GM18909 (cell line): ENCODE measurements at regions not wholly inside any gene's neighbourhood (a gene's known extent, or its start where the extent isn't known, plus 50 kb on each side); places are given as distances from the start of the nearest gene placed in this dataset.
A peak's percentile ranks its signal among the peaks of the same experiment; 100 is the strongest.
"Not testable (repeated sequence)": the region's sequence is repeated elsewhere in the genome, so short reads cannot be mapped to it uniquely, and the experiment has no call there.

Experiments
- ATAC-seq: cut with Tn5 transposase; IDR thresholded peaks from one replicate; pipeline ENCODE4 v1.9.1; 2021; ENCODE audit warnings: mild to moderate bottlenecking; ENCODE audit not compliant: unreplicated experiment, poor library complexity

- no peak for ATAC-seq
Observed at GRCh38 chr6:140544431-140544830, 1170.0 kb upstream of the CITED2 start.

GRCh38 chr6:140542863-140543262, 1168.4 kb upstream of the CITED2 start:
- no peak for ATAC-seq

GRCh38 chr6:140541288-140541687, 1166.8 kb upstream of the CITED2 start:
- ATAC-seq = no peak

- no peak for ATAC-seq
Observed at GRCh38 chr6:140540743-140541142, 1166.3 kb upstream of the CITED2 start.

- ATAC-seq = no peak
Observed at GRCh38 chr6:140538926-140539325, 1164.5 kb upstream of the CITED2 start.

- no peak for ATAC-seq
Observed at GRCh38 chr6:140537834-140538705, 1163.6 kb upstream of the CITED2 start.

GRCh38 chr6:140537211-140537610, 1162.8 kb upstream of the CITED2 start:
- ATAC-seq = no peak

GRCh38 chr6:140535511-140535910, 1161.1 kb upstream of the CITED2 start:
- no peak for ATAC-seq

GRCh38 chr6:140533526-140533925, 1159.1 kb upstream of the CITED2 start:
- no peak for ATAC-seq

GRCh38 chr6:140504776-140505175, 1130.3 kb upstream of the CITED2 start:
- ATAC-seq = no peak

- ATAC-seq = no peak
Observed at GRCh38 chr6:140500849-140501248, 1126.4 kb upstream of the CITED2 start.

GRCh38 chr6:140499607-140500006, 1125.2 kb upstream of the CITED2 start:
- ATAC-seq = no peak

- ATAC-seq = no peak
Observed at GRCh38 chr6:140494321-140495108, 1120.1 kb upstream of the CITED2 start.

GRCh38 chr6:140493470-140493869, 1119.0 kb upstream of the CITED2 start:
- not testable (repeated sequence) for ATAC-seq

- no peak for ATAC-seq
Observed at GRCh38 chr6:140490081-140490480, 1115.6 kb upstream of the CITED2 start.

GRCh38 chr6:140487586-140487985, 1113.1 kb upstream of the CITED2 start:
- ATAC-seq = no peak

- ATAC-seq = peak; percentile 14
Observed at GRCh38 chr6:140486450-140487361, 1112.3 kb upstream of the CITED2 start.

GRCh38 chr6:140485740-140486449, 1111.4 kb upstream of the CITED2 start:
- ATAC-seq = peak; percentile 70

GRCh38 chr6:140480852-140481251, 1106.4 kb upstream of the CITED2 start:
- no peak for ATAC-seq

GRCh38 chr6:140478631-140479030, 1104.2 kb upstream of the CITED2 start:
- ATAC-seq = no peak
